Stimulated activated naive B cell treated with anti-CD40 and anti-IgM and Interleukin-4, amounts not matched to agents 10 μg/mL and 1 μg/mL and 100 μg/mL, for 72 hours (primary cell): ENCODE measurements at regions not wholly inside any gene's neighbourhood (a gene's known extent, or its start where the extent isn't known, plus 50 kb on each side); places are given as distances from the start of the nearest gene placed in this dataset.
A peak's percentile ranks its signal among the peaks of the same experiment; 100 is the strongest.

Experiments used
- ATAC-seq, 2 donors: fragments of 150-1000 bp; cut with Tn5 transposase; replicated peaks; 2 replicates each; pipeline ENCODE4 v1.10.0; 2021; ENCODE audit warnings: moderate library complexity in 1 of 2
- DNase-seq: peaks from one replicate; pipeline ENCODE4 v3.0.0; 2021
- H3K27ac Mint-ChIP-seq: one replicate; pipeline ENCODE4 v1.8.0; 2022; ENCODE audit warnings: mild to moderate bottlenecking, mixed read lengths
- H3K27me3 Mint-ChIP-seq, 2 donors: one replicate each; pipeline ENCODE4 v1.8.0; 2022; ENCODE audit warnings: mixed read lengths in 2 of 2
- H3K36me3 Mint-ChIP-seq, 2 donors: one replicate each; pipeline ENCODE4 v1.8.0; 2022; ENCODE audit warnings: mixed read lengths in 2 of 2, mild to moderate bottlenecking in 1 of 2
- H3K4me1 Mint-ChIP-seq, 2 donors: one replicate each; pipeline ENCODE4 v1.8.0; 2022; ENCODE audit warnings: mixed read lengths in 2 of 2, mild to moderate bottlenecking in 1 of 2
- H3K4me3 Mint-ChIP-seq, 2 donors: one replicate each; pipeline ENCODE4 v1.8.0; 2022; ENCODE audit warnings: mild to moderate bottlenecking in 2 of 2, mixed read lengths in 2 of 2, moderate library complexity in 1 of 2
- H3K9me3 Mint-ChIP-seq, 2 donors: one replicate each; pipeline ENCODE4 v1.8.0; 2022; ENCODE audit warnings: mixed read lengths in 2 of 2, mild to moderate bottlenecking in 1 of 2

DNA sequence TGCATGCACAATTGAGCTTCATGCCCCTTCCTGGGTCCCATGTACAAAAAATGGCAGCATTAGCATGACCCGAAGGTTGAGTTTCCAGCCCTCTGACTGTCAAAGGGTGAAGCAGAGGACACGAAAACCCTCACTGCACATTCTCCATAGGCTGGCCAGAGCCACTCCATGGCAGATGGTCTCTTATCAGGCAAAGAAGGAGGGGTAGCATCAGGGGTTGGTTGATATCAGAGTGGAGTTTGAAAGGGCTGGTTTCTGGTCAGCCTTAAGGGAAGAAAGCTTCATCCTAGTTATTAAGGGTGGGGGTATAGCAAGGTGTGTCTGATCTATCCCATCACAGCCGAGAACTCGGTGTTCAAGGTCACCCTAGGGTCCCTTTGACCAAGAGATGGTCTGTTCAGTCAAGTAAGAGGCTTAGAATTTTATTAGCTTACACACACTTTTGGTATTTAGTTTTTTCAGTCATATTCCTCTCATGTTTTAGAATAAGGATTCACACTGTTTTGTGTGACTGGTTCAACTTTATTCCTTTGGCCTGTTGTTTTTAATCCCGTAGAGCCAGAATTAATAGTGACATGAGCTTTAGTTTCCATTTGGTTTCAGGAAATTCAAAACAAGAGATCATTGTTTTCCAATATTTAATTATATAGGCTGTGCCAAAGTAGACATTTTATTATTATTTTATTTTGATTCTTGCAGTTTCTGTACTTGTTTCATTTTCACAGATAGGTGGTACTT lies 199.9 kb upstream of the FMN2 start:
- Mint-ChIP-seq H3K9me3 (no peaks in the 10 kb centered on the region), H3K4me1 (no peaks in the 10 kb centered on the region), H3K36me3 (no peaks in the 10 kb centered on the region), H3K4me3 (no peak overlapping the region), H3K27me3 (no peaks in the 10 kb centered on the region), H3K27ac (no peak overlapping the region)
- ATAC-seq (no peak), DNase-seq (no peak)

DNA sequence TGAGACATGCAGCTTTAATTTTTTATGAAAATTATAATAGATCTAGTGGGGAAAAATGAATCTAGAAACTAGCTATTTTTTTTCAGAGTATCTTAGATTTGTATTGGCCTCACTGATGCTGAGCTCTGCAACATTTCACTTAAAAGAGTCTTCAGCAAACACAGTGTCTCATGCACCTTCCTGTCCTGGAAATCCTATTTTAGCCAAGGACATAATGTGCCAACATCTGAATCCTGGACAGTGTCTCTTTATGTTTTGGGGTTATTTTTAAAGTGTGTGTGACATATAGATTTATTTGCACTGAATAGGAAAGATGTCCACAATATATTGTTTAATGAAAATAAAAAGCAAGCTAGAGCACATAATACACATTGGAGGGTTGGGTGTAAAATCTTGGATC lies 199.1 kb upstream of the FMN2 start:
- Mint-ChIP-seq H3K9me3 (no peaks in the 10 kb centered on the region), H3K4me3 (no peak overlapping the region), H3K27ac (no peak overlapping the region), H3K4me1 (no peaks in the 10 kb centered on the region), H3K27me3 (no peaks in the 10 kb centered on the region), H3K36me3 (no peaks in the 10 kb centered on the region)
- no peak for DNase-seq
- ATAC-seq, result no peak

DNA sequence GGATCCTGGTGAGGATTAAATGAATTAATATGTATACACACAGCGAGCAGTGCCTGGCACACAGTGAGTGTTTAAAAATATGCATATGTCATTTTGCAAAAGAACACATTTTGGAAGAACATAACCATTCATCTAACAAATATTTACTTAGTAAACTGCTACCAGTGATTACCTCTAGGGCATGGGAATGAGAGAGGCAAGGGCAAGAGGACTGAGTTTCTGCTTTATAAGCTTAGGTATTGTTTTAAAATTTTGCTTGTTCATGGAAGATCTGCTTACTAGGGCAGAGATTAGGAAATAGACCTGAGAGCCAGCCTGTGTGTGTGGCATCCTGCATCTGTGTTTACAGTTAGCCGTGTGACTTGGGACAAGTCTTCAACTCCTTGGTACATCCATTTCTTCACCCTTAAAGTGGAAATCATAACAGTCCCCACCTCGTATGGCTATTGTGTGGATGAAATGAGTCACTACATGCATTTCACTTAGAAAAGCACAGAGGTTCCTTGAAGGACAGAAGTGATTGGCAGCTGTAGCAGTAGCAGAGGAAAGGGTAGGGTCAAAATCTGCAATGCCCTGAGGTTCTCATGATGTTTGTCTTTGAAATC lies 198.5 kb upstream of the FMN2 start:
- Mint-ChIP-seq H3K27me3 (no peaks in the 10 kb centered on the region), H3K4me1 (peaks cover under 1 to 5% of the 10 kb centered on the region in 2 donors), H3K36me3 (no peaks in the 10 kb centered on the region), H3K27ac (no peak overlapping the region), H3K9me3 (no peaks in the 10 kb centered on the region), H3K4me3 (no peak overlapping the region)
- DNase-seq (no peak), ATAC-seq (no peak)

DNA sequence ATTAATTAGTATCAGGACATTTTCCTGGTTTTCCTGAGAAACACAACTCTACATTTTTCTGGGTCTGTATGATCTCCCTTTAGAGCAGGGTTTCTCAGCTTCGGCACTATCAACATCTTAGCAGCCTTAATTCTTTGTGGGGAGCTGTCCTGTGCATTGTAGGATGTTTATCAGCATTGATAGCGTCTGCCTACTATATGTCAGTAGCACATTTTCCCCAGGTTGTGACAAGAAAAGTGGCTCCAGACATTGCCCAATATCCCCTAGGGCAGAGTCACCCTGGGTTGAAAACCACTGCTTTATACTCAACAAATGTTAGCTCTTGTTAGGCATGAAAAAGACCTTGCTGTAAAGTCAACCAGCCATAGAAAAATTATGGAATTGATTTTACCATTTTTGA lies 195.1 kb upstream of the FMN2 start:
- DNase-seq (no peak), ATAC-seq (no peak)
- H3K27me3 Mint-ChIP-seq, result no peaks in the 10 kb centered on the region
- no peaks in the 10 kb centered on the region for H3K9me3 Mint-ChIP-seq
- no peaks in the 10 kb centered on the region for H3K36me3 Mint-ChIP-seq
- H3K4me3 Mint-ChIP-seq, result no peak overlapping the region
- peaks cover 1 to 6% of the 10 kb centered on the region in 2 donors for H3K4me1 Mint-ChIP-seq
- no peak overlapping the region for H3K27ac Mint-ChIP-seq

DNA sequence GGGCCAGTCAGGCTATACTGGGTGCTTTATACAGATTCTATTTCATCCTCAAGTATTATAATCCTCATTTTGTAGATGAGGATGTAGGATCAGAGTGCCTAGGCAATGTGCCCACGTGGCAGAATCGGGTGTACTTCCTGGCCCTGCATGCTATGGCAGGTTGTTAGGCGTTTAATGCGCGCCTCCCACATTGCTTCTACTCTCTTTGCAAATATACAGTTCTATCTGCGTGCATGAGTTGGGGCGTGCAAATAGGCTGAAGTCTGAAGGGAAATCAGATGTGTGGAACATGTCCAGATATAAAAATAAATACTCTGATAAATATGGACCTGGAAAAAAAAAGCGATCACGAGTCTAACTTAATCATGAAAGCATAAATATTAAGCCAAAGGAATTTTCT lies 194.7 kb upstream of the FMN2 start:
- ATAC-seq (no peak), DNase-seq (no peak)
- Mint-ChIP-seq H3K4me1 (peaks cover 1 to 6% of the 10 kb centered on the region in 2 donors), H3K27ac (no peak overlapping the region), H3K27me3 (no peaks in the 10 kb centered on the region), H3K9me3 (no peaks in the 10 kb centered on the region), H3K36me3 (no peaks in the 10 kb centered on the region), H3K4me3 (no peak overlapping the region)

DNA sequence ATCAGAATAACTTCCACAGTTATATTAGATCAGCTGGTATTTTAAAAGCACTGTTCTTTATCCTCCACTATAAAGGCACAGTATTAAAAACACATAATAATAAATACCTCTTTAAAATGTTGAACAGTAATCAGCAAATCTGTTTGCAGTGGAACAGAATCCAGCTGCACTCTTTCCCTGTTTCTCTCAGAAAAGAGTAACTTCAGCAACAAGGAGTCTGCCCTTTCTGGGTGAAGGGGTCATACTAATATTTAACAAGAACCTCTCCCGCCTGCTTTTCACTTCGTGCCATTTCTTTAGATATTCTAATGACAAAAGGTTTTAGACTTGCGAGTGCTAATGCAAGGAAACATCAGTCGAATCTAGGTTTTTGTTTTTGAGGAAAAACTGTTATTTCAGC lies 194.2 kb upstream of the FMN2 start:
- Mint-ChIP-seq H3K27ac (no peak overlapping the region), H3K36me3 (no peaks in the 10 kb centered on the region), H3K9me3 (no peaks in the 10 kb centered on the region), H3K4me3 (no peak overlapping the region), H3K27me3 (no peaks in the 10 kb centered on the region), H3K4me1 (peaks cover 1 to 6% of the 10 kb centered on the region in 2 donors)
- ATAC-seq, result no peak
- DNase-seq, result no peak

DNA sequence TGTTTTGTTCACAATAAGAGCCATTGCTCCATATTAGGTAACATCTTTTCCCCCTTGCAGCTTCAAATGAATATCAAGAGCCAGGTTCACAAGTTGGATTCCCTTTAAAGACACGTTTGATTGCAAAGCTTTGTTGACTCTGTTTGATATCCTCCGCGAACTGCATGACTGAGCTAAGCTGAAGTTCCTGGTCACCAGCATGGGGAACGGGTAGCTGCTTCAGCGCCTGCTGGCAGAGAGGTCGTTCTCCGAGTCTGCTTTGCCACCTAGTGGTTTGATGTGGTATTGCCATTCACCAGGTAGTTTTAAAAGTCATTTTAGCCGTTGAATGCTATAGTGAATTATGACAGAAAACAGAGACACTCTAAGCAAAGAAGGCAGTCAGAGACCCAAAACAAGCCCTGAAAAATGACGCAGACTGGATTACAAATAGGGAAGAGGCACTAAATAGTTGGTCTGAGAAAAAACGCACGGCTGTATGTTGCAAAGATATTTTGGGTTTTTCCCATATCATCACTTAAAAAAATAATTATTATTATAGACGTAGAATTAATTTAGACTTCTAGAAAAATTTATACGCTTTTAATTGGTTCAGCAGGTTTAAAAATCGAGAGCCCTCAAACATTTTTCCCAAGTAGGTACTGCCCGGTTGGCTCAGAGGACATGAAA lies 193.5 kb upstream of the FMN2 start:
- no peaks in the 10 kb centered on the region for H3K36me3 Mint-ChIP-seq
- H3K4me1 Mint-ChIP-seq, result peaks cover 1 to 6% of the 10 kb centered on the region in 2 donors
- no peak overlapping the region for H3K27ac Mint-ChIP-seq
- H3K4me3 Mint-ChIP-seq, result no peak overlapping the region
- peak; percentile 88 to 91 for ATAC-seq
- no peaks in the 10 kb centered on the region for H3K27me3 Mint-ChIP-seq
- no peaks in the 10 kb centered on the region for H3K9me3 Mint-ChIP-seq
- DNase-seq, result peak; percentile 48

DNA sequence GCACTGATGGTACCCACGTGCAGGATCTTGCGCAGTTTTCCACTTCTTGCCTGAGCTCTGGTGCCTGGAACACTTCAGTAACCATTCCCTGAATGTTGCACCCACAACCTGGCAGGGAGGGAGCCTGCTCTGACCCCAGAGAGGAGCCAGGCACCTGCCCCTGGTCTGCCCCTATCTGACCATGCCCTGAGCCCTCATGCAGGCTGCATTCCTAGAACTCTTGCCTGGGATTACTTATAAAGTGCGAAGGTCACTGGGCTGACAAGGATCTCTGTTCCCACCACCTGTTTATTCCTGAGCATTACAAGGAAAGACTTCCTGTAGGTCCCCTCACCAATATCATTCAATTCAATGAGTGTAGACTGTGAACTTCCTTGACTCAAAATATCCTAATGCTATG lies 191.9 kb upstream of the FMN2 start:
- Mint-ChIP-seq H3K27me3 (no peaks in the 10 kb centered on the region), H3K4me3 (no peak overlapping the region), H3K27ac (no peak overlapping the region), H3K9me3 (no peaks in the 10 kb centered on the region), H3K36me3 (no peaks in the 10 kb centered on the region), H3K4me1 (peaks cover 1 to 6% of the 10 kb centered on the region in 2 donors)
- DNase-seq, result no peak
- ATAC-seq, result no peak

DNA sequence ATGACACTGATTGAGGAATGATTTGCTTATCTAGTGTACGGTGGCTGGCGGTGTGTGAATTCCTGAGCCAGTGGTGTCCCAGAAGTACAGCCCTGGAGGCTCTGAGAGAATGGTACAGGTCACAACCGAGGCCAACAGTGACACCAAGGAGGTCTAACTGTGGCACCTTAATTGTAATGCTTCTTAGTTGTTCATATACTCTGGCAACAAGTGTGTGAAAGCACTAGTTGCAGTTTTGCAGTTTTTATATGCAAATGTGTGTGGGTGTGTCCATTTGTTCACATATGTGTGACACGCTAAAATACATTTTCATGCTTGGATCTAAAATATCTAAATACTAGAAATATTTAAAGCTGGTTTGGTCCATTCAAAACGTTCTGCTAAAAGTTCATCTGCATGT lies 185.3 kb upstream of the FMN2 start:
- no peaks in the 10 kb centered on the region for H3K4me1 Mint-ChIP-seq
- no peaks in the 10 kb centered on the region for H3K27me3 Mint-ChIP-seq
- H3K36me3 Mint-ChIP-seq, result no peaks in the 10 kb centered on the region
- DNase-seq, result no peak
- H3K4me3 Mint-ChIP-seq, result no peak overlapping the region
- no peak for ATAC-seq
- peaks cover 0 to 2% of the 10 kb centered on the region in 2 donors for H3K9me3 Mint-ChIP-seq
- no peak overlapping the region for H3K27ac Mint-ChIP-seq

DNA sequence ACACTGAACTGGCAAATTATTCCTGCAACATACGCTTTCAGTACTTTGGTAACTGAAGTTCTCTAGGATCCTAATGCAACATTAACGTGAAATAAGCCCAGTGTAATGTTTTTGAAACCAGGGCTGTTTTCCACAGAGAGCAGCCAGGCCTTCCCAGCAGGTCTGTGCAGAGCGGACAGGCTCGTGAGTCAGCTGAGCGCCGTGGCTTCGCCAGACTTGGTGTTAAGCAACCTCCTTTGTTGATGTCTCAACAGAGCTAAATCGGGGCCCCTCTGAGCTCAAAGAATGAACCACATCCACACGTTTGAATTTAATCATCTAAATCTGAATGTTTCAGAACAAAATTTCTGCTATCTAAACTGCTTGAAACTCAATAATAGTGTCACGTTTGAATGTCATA lies 181.8 kb upstream of the FMN2 start:
- no peaks in the 10 kb centered on the region for H3K4me1 Mint-ChIP-seq
- ATAC-seq, result no peak
- no peak for DNase-seq
- peaks cover 0 to 2% of the 10 kb centered on the region in 2 donors for H3K9me3 Mint-ChIP-seq
- H3K27ac Mint-ChIP-seq, result no peak overlapping the region
- no peak overlapping the region for H3K4me3 Mint-ChIP-seq
- H3K36me3 Mint-ChIP-seq, result no peaks in the 10 kb centered on the region
- H3K27me3 Mint-ChIP-seq, result no peaks in the 10 kb centered on the region

DNA sequence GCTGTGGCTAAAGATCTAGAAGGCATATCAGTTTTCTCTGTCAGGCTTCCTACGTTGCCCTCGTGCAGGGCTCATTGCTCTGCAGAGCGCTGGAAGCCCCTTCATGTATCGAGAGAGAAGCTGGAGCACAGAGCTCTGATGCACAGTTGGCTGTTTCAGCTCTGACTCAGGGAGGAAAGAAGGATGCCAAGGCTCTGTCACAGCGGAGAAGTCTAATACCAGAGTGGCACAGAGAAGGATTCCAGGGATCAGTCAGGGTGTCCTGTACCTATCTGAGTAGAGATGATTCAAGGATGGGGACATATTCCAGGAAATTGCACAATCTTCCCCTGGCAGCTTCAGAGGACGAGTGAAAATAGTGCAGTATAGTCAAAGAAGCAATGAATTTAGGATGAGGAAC lies 179.2 kb upstream of the FMN2 start:
- Mint-ChIP-seq H3K9me3 (peaks cover 0 to 2% of the 10 kb centered on the region in 2 donors), H3K27me3 (no peaks in the 10 kb centered on the region), H3K4me1 (no peaks in the 10 kb centered on the region), H3K36me3 (no peaks in the 10 kb centered on the region), H3K27ac (no peak overlapping the region), H3K4me3 (no peak overlapping the region)
- ATAC-seq (no peak), DNase-seq (no peak)

DNA sequence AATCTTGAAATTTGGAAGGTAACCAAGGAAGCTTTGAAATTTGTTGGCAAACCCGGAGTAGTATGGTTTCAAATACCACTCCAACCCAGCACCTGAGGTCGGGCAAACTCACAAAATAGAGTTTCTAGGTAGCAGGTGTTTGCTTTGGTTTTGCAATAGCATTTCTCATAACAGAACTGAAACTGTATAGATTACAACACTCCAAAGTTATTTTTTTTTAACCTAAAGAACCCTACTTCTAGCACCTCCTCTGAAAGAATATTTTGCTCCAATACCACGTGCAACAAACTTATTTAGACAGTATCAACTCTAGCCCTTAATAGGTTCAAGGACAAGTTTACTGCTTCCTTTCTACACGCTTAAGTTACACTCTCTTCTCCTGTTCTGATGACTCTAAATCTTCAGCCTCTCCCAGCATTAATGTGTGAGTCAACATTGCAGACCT lies 178.5 kb upstream of the FMN2 start:
- Mint-ChIP-seq H3K4me1 (no peaks in the 10 kb centered on the region), H3K4me3 (no peak overlapping the region), H3K27ac (no peak overlapping the region), H3K36me3 (no peaks in the 10 kb centered on the region), H3K9me3 (peaks cover 0 to 2% of the 10 kb centered on the region in 2 donors), H3K27me3 (no peaks in the 10 kb centered on the region)
- ATAC-seq, result no peak
- no peak for DNase-seq

DNA sequence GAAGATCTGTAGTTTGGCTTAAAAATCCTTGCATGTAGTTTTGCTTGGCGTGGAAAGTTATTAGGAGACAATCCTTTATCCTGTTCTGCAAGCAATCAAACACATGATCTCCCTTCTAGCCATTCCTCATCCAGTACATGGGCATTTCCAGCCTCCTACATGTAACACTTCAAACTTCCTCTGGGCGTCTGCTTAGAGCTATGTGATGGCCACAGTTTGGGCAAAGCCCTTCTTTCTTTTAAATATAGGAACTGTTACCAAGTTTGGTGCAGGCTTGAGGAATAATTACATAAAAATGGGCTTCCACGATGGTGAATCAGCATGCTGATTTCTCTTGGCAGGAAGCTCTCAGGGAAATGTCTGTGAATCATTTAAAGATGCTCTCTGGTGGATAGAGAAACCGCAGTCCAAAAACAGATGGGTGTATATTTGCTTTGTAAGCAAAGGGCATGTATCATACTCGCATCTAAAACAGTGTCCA lies 176.9 kb upstream of the FMN2 start:
- Mint-ChIP-seq H3K36me3 (no peaks in the 10 kb centered on the region), H3K4me3 (no peak overlapping the region), H3K27ac (no peak overlapping the region), H3K9me3 (no peaks in the 10 kb centered on the region), H3K4me1 (no peaks in the 10 kb centered on the region), H3K27me3 (no peaks in the 10 kb centered on the region)
- DNase-seq, result no peak
- no peak for ATAC-seq

DNA sequence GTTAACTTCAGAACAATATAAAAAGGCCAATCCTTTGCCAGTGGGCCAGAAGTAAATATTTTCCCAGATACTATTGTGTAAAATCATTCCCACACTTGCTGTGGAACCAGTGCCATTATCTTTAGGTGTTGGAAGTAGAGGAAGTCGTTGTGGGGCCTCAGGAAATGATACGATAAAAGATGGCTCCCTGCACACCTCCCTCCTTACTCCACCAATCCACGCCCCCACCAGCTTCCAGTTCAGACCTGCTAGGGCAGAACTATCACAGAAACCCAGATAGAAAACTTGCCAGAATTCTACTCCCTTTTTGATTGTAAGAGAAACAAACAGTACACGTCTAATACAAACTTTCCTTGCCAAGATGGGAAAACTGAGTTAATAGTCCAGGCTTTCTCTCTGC lies 173.0 kb upstream of the FMN2 start:
- no peaks in the 10 kb centered on the region for H3K36me3 Mint-ChIP-seq
- peaks cover 0 to 3% of the 10 kb centered on the region in 2 donors for H3K9me3 Mint-ChIP-seq
- no peak overlapping the region for H3K27ac Mint-ChIP-seq
- no peak overlapping the region for H3K4me3 Mint-ChIP-seq
- no peaks in the 10 kb centered on the region for H3K4me1 Mint-ChIP-seq
- no peaks in the 10 kb centered on the region for H3K27me3 Mint-ChIP-seq
- no peak for ATAC-seq
- DNase-seq, result no peak

DNA sequence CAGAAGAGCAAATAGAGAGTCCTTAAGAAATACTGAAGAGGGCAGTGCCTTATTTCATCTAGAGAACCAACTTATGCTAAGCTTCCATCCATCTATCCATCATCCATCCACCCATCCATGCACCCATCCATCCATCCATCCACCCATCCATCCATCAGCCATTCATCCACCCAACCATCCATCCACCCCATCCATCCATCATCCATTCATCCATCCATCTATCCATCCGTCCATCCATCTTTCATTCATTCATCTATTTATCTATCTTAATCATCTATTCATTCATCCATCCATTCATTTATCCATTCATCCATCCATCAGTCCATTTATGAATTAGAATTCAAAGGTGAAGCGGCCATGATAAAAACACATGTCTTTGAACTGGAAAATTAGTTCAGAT lies 171.5 kb upstream of the FMN2 start:
- no peaks in the 10 kb centered on the region for H3K36me3 Mint-ChIP-seq
- no peak for ATAC-seq
- no peaks in the 10 kb centered on the region for H3K27me3 Mint-ChIP-seq
- H3K27ac Mint-ChIP-seq, result no peak overlapping the region
- H3K4me3 Mint-ChIP-seq, result no peak overlapping the region
- no peaks in the 10 kb centered on the region for H3K4me1 Mint-ChIP-seq
- H3K9me3 Mint-ChIP-seq, result peaks cover 0 to 3% of the 10 kb centered on the region in 2 donors
- DNase-seq, result no peak
